ENCODE measurements at regions not wholly inside any gene's neighbourhood (a gene's known extent, or its start where the extent isn't known, plus 50 kb on each side); places are given as distances from the start of the nearest gene placed in this dataset.

GRCh38 chrX:104306180-104306579, 51.4 kb upstream of the ESX1 start:
- no peak for DNase-seq

Measured in suppressor macrophage treated with lipopolysaccharide for 1 hour (primary cell).